ENCODE measurements at regions not wholly inside any gene's neighbourhood (a gene's known extent, or its start where the extent isn't known, plus 50 kb on each side); places are given as distances from the start of the nearest gene placed in this dataset.

- TF ChIP-seq ZFX (IDR thresholded peaks at IDR 0.05) (no peak), CTCF (conservative IDR thresholded peaks at IDR 0.05) (no peak)
- H3K27ac ChIP-seq, result no peak overlapping the region
These were observed 133.6 kb downstream of the TMEM26 start for GRCh38 chr10:61319386-61320256.

DNA sequence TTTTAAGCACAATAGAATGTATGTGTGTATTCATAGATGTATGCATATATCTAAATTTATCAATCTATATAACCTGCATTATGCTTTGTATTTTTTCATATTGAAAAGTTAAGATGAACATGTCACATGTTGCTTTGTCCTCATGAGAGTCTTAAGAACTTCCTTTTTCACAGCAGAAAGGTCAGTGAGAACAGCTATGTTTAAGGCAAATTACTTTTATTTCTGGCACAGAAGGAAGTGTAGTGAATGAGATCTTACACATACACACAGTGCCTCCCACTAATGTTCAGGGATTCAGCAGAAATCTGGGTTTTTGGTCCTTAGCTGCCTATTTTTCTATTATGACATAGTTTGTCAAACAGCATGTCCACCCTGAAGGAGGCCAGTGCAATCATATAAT is 134.8 kb downstream of the TMEM26 start:
- TF ChIP-seq CTCF (conservative IDR thresholded peaks at IDR 0.05) (no peak), ZFX (IDR thresholded peaks at IDR 0.05) (no peak)
- no peak overlapping the region for H3K27ac ChIP-seq

DNA sequence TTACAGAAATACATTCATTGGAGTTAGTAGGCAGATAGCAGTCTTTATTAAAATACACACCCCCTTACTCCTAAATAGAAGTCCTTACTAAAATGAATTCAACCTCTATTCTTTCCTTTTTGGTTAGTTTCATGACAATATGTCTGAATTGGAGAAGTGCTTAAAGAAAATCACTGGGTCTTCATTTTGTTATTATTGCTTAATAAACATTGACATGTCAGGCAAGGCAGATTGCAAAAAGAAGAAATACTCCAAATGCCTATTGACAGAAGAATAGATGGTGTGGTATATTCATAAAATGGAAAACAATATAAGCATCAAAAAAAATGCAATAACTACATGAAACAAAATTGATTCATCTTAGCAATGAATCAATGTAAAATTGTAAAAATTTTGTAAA is 135.5 kb downstream of the TMEM26 start:
- no peak for TF ChIP-seq CTCF (conservative IDR thresholded peaks at IDR 0.05)
- TF ChIP-seq ZFX (IDR thresholded peaks at IDR 0.05), result no peak
- no peak overlapping the region for H3K27ac ChIP-seq

- TF ChIP-seq ZFX (IDR thresholded peaks at IDR 0.05) (no peak), CTCF (conservative IDR thresholded peaks at IDR 0.05) (no peak)
- H3K27ac ChIP-seq, result no peak overlapping the region
These were observed 136.4 kb downstream of the TMEM26 start for GRCh38 chr10:61316676-61317265.

DNA sequence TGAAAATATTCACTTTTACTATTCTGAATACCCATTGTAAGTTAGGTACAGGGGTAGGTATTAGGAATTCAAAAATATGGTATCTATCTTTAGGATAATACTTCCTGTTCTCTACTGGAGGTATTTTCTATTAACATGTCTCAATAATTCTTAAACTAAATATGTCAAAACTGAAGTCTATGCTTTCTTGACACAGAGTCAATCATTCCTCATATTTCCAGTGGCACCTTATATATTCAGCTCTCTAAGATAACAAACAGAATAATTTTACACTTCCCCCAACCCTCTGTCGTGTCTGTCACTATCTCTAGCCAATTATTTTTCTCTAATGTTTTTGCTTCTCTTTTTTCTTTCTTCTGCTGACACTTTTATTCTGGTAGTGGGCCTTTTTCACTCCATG is 138.9 kb downstream of the TMEM26 start:
- TF ChIP-seq CTCF (conservative IDR thresholded peaks at IDR 0.05) (no peak), ZFX (IDR thresholded peaks at IDR 0.05) (no peak)
- no peak overlapping the region for H3K27ac ChIP-seq

DNA sequence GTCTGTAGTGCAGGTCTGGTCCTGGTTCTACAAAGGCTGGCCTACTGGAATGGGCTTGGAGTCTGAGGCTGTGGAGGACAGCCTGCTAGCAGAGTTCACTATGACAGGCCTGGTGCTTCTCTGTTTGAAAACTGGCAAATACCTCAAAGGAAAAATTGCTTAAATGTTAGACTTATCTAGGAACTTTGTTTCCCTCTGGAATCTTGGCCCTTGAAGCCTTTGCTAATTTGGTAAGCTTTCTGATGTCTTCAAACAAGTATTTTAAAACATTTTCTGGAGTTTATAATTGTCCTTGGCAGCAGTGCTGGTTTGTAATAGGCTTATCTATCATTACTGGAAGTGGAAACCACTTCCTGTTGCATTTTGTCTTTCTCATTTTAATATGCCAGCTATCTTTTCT is 139.7 kb downstream of the TMEM26 start:
- TF ChIP-seq ZFX (IDR thresholded peaks at IDR 0.05) (no peak), CTCF (conservative IDR thresholded peaks at IDR 0.05) (no peak)
- no peak overlapping the region for H3K27ac ChIP-seq

DNA sequence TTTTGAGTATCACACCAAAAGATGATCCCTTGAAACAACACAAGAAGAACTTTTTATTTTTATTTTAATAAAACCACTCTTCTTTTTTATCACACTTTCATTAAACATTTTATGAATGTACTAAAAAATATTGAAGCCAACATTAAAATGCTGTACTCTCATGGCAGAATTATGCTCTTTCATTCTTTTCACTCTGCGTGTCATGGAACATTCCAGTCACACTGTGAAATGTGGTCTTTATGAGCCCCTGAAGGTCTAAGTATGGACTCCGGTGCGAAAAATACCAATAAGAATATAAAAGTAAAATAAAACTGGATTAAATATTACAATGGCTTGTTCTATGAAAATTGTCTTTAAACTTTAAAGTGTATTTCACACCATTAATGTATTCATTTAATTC is 148.4 kb downstream of the TMEM26 start:
- TF ChIP-seq CTCF (conservative IDR thresholded peaks at IDR 0.05), result no peak
- TF ChIP-seq ZFX (IDR thresholded peaks at IDR 0.05), result no peak
- H3K27ac ChIP-seq, result no peak overlapping the region
